GDM1 (cell line): ENCODE measurements at regions not wholly inside any gene's neighbourhood (a gene's known extent, or its start where the extent isn't known, plus 50 kb on each side); places are given as distances from the start of the nearest gene placed in this dataset.
"Not testable (repeated sequence)": the region's sequence is repeated elsewhere in the genome, so short reads cannot be mapped to it uniquely, and the experiment has no call there.

ENCODE experiments used
- DNase-seq: peaks from one replicate; lab custom pipeline; 2025; lab: John Stamatoyannopoulos, UW

DNA sequence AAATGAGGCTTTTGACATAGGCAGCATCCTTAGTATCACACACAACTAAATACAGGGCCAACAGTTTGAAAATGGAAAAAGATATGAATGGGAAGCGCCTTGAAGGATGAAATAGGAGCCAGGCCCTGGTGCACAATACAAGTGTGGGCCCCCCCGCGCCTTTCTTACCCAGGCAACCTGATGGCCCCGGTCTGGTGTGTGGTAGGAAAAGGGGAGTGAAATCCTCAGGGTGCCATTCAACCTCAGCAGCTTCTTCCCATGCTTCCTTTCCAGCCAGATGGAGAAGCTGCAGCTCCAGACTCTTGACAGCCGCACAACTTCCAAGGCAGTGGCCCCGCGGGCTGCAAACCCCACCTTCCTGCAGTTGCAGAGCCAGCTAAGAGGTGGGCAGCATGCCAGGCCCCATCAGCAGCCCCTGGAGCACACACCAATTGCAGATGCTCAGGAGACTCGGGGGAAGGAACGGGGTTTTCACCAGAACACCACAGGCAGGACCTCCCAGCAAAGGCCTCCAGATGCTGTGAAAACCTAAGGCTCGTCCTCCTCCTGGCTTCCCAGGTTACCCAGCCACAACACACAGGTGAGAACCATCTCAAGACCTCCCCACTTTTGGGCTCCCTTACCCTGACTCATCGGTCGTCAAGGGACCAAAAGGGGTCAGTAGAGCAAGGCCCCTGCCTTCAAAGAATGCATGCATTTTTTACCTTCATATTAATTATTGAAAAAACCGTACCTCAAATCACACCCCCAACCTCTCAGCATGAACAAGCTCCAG lies 101.6 kb downstream of the CPN2 start:
- DNase-seq: peak; percentile 76

DNA sequence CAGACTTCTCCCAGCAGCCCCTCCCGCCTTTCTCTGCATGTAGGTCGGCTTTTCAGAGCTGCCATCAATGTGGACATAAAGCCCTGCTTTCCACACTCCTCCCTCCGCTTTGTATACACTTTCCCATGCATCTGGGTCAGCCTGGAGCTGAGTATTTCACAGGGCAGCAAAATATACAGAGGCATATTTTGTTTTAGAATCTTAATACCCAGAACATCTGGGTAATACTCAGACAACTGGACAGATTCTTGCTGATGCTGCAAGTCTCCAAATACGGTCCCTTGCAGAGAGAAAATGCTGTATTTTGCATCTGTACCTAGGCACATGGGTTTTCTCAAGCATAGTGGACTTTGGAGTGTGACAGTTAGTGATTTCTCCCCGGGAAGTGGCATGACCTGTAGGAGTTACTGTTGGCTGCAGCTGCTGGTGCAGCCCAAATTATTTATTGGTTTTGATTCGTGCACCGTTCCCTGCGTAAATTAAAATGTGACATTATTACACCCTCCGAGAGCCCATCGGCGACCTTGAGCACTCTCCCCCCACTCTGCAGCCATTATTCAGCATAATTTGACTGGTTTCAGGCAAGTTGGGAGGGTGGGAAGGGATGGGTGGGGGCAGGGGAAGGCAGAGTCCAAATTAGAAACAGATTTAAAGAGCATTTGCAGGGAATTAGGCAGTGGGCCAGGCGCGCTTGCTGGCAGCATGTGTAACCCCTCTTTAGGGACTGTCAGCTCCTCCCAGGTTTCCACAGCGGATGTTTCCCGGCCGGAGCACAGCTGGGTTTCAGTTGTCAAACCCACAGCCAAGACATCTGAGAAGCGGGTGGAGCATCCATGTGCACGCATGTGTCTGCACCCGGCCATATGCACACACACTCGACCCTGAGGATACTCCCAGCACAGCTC lies 100.8 kb downstream of the CPN2 start:
- DNase-seq: no peak

DNA sequence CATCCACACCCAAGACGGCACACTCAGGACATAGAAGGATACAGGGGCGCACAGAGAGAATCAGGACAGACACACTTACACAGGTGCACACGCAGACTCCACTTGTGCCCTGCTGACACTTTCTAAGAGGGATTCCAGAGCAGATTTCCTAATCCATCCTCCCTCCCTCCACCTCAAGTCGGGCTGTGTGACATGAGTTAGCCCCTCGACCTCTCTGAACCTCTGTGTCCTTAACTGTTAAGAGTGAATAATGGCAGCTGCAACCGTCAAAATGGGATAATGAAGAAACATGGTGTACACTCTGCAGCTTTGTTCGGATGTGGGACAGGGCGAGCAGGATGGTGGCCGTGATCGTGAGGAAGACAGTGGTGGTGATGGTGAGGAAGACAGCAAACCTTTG lies 100.1 kb downstream of the CPN2 start:
- DNase-seq: no peak

DNA sequence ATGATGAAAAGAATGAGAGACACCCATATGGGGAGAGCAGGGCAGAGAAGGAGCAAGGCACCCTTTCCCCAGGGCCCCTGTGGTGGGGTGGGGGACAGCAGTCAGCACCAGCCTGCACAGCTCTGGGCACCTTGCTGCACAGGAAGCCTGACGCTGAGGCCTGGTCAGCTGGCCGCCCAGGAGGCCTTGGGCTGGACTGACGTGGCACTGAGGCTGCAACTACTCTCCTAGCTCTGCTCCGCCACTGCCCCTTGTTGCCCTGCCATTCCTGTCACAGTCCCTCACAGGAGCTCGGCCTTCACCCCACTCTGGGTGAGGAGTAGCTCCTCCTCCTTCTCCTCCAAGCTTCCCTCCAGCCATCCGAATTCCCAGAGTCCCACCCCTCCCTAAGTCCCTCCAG lies 99.7 kb downstream of the CPN2 start:
- no peak for DNase-seq

DNA sequence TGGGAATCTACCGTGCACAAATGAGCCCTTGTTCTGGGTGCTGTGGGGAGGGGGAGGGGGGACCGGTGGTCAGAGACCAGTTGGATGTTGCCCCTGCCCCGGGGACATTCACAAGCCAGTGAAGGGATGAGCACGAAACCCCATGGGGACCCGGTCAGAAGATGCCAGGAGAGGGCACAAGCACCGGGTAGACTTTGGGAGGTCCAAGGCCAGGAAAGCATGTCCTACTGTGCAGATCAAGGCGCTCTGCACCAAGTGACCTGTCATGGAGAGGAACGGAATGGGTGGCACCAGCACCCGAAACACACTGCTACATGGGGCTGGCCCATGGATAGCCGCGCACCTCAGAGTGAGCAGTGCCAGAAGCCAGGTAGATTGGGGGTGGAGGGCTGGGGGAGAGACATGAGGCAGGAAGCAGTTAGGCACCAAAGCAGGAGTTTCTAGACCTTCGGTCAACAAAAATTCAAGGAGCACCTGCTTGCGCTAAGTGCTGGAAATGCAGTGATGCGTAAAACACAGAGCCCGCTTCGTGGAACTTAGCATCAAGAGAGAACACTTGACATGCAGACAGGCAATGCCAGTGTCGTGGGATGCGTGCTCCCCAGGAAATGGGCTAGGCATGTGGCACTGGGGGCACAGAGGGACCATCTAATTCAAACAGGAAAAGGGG lies 99.1 kb downstream of the CPN2 start:
- no peak for DNase-seq

DNA sequence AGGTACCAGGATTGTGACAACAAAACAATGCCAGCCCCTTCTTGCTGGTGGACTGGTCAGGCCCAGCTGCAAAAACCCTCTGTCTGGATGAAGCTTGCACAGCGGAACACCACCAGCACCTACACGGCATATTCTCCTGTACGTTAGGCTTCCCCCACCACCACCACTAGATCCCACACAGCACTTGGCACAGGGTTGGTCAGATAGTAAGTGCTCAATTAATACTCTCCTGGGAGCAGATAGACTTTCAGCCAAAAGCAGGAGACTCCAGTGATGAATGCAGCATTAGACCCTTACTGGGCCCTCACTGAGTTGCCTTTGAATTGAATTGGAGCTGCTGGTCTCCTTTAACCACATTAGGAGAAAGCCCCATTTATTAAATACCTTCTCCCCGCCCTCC lies 97.9 kb downstream of the CPN2 start:
- DNase-seq: no peak

DNA sequence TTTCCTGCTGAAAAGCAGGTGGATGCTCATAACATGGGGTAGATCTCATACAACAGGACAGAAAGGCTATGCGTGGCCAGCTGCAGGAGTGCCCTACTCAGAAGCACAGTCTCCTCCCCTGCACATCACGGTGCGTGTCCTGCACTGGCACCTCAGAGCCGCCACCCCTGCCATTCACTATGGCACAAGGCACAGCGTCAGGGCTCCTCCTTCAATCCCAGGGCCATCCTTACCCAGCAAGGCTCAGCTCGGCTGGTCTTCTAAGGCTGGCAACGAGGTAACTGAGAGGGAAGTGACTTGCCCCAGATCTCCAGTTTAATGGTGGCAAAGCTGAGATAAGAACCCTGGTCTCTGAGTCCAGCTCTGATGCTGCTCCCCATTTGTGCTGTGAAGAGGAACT lies 97.1 kb downstream of the CPN2 start:
- no peak for DNase-seq

DNA sequence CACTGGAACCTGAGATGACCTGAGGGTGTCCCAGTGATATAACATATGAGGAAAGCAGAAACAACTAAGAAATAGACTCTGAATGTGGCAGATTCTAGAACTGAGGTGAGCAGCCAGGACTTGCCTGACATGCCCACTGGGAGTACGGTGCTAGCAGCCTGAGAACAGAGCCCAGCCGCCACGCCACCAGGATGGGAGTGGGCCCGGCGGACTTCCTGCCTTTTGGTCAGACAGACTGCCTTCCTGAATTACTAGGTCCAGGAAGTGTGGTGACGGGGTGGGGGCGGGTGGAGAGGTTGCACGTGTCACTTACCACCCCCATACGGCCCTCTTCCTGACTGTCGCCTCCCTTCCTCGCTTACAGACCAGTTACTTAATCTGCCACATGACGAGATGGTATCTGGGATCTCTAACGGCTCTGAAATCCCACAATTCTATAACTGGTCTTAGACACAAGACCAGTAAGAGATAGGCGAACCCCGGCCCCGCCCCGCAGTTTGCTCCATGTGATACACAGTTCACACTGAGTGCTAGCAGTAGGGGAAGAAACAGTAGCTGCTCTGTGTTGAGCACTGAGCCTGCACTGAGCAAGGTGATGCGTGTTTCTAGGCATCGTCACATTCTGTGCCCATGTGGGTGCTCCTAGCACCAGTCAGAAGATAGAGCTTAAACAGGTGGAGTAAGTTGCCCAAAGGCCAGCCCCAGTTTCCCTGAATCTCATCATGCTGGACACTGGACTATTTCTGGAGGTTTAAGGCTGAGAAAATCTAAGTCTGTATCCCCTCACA lies 95.7 kb downstream of the CPN2 start:
- DNase-seq: peak; percentile 99

DNA sequence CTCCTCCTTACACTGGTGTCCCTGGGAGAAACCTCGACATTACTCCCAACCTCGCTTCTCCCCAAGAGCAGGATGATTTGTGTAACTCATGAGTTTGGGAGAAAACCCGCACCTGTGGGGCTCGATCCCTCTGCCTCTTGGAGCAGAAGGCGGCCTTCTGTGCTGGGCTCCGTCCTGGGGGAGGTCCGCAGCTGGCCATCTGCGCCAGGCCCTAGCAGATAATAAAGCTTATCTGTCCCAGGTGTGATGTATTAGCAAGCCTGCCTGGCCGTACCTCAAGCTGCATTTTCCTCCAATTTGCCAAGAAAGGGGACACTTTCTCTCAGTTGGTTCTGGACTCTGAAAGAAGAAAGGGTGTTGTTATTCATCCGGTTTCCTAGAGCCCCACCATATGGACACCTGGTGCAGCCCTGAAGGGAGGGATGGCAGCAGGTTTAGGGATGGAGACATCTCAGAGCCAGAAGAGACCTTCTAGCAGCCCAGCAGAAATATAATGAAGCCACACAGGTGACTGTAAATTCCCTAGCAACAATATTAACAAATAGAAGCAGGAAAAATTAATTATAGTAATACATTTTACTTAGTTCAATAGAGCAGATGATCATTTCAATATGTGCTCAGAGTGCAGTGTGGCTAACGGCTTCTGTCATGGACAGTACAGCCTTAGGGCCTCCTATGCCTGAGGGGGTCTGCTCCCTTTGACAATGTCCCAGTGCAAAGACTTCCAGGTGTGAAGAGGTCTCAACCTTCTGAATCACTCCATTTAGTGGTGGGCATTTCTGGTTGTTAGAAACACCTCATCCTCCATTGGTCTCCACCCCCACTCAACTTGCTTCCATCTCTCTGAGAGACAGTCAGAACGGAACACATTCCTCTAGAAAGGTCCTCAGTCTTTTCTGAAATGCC lies 94.8 kb downstream of the CPN2 start:
- no peak for DNase-seq

DNA sequence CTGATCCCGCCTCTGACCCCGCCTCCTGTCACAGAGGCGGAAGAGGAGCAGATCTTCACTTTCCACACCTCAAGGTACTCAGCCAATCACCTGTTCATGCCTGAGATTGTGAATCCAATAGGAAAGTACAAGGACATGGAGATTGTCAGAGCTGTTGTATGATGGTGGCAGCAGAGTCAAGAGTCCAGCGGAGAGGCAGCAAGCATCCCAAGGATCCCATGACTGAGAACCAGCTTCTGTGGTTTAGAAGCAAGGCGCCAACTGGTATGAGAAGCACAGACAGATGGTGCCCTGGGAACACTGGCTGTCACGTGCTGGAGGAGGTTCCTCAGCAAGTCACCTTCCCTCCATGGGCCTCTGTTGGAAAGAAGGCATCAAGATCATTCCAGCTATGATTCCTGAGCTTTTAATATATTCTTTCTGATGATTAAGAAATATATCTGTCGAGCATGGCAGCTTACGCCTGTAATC lies 93.9 kb downstream of the CPN2 start:
- DNase-seq: no peak

DNA sequence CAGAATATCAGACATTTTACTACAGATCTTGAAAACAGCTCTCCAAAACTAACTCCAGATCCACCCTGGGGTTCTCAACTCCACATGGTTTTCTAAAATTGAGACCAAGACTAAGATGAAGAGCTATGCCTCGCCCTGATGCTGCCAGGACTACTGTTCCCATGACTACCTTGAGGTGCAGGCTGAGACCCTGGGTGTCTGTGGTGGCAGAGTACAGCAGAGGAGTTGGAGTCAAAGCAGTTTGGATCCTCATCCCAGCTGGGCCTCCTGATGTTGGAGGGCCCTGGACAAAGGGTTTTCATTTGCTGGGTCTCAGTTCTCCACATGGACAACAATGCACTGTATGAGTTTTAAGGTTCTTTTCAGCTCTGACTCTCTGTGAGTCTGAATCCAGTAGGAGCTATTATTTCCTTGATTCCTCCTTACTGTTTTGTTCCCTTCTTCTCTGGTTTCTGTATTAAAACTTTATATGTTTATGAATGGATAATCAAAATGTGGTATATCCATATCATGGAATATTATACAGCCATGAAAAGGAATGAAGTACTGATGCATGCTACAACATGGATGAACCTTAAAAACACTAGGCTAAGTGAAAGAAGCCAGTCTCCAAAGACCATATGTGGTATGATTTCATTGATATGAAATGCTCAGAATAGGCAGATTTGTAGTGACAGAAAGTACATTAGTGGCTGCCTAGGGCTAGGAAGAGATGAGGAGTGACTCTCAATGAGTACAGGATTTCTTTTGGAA lies 93.0 kb downstream of the CPN2 start:
- no peak for DNase-seq

DNA sequence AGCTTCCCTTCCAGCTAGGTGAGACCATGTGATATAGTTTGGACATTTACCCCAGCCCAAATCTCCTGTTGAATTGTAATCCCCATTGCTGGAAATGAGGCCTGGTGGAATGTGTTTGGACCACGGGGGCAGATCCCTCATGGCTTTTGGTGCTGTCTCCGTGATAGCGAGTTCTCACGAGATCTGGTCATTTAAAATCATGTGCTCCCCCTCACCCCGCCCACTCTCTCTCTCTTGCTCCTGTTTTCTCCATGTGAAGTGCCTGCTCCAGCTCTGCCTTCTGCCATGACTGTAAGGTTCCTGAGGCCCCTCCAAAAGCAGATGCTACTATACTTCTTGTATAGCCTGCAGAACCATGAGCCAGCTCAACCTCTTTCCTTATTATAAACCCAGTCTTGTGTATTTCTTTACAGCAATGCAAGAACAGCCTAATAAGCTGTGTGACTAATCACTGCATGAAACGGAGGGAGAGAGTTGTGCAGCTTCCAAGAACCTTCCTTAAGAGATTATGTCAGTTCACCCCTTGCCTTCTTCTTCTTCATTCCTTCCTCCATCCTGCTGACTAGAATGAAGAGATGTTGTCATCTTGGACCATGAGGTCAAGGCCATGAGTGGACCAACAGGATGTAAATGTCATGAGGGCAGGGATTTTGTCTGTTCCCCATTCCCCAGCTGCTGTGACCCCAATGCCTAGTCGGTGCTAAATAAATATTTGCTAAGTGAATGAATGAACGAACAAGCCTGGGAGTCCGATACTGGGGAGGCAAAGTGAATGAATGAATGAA lies 91.0 kb downstream of the CPN2 start:
- no peak for DNase-seq

DNA sequence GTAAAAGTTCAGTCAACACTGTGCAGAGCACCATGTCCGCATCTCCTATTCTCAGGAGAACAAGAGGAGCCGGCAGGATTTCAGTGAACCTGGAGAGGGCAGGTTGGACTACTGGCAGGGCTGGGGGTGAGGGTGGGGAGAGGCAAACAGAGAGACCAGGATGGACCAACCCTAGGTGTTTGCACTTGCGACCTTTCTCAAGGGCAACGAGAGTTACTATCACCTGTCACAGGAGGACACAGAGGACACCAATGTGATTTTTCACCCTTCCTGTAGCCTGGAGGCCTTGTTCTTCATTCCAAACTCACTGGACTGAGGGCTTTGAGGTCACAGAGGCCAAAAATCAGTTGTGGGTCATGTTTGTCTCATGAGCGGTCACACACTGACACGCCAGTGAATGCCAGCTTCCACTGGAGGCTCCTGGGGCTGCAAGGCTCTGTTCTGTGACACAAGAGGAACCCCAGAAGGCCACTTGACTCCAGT lies 89.5 kb downstream of the CPN2 start:
- DNase-seq: no peak

DNA sequence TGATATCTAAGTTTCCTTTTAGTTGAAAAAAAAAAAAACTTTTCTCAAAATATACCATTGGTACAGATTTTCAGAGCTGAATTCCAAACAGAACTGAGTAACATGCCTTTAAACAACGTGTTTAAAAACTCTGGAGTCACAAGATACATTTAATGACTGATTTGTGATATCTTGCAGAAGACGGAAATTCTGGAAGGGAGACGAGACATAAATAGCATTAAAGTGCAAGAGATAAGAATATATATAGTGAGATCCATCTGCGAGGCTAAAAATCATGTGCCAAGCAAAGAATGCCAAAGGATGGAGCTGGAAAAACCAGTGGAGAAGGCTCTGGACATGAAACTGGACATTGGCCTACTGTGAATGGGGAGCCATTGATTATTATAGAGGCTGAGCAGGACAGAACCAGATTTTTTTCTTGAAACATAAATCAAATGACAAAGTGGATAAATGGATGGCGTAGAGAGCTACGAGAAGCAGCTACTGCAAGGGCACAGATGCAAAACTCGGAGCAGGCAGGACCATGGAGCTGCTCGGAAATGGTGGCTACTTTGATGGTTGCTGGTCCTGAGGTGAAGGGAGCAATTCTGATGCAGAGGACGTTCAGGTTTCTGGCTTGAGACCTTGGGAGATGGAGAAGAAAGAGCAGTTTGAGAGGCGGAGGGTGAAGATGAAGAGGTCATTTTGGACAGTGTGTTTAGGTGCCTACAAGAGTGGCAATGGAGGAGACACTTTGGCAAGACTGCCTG lies 88.8 kb downstream of the CPN2 start:
- no peak for DNase-seq

DNA sequence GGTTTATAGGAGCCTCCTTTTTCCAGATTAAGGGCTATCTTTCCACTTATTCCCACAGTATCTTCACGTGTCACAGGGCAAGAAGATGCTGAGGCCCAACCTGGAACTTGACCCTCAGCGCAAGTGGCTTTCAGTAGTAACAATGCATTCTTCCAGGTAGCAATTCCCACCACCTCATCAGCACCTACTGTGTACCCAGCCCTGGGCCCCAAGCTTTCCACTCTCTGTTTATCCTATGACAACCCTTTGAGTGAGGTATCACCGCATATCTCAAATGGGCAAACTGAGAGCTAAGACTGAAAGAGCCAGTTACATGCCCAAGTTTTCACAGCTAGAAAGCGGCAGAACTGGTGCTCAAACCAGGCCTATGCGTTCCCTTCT lies 88.2 kb downstream of the CPN2 start:
- no peak for DNase-seq

DNA sequence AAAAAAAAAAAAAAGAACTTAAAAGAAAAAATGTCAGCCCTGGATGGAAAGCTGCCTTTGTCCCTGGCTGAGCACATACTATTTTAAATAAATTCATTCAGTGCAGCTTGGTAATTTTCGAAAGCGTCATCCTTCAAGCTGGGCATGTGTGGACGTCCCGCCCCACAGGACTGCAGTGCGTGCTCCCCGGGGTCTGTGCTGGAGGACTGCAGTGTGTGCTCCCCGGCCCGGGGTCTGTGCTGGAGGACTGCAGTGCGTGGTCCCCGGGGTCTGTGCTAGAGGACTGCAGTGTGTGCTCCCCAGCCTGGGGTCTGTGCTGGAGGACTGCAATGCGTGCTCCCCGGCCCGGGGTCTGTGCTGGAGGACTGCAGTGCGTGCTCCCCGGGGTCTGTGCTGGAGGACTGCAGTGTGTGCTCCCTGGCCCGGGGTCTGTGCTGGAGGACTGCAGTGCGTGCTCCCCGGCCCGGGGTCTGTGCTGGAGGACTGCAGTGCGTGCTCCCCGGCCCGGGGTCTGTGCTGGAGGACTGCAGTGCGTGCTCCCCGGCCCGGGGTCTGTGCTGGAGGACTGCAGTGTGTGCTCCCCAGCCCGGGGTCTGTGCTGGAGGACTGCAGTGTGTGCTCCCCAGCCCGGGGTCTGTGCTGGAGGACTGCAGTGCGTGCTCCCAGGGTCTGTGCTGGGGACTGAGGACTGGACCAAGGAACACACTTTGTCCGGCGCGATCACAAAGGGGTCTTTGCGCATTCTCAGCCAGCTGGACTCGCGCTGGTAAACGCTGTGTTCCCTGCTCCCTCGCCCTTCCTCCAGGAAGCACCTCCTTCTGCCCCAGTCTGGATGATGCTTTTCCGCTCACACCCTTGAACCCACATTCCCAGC lies 86.3 kb downstream of the CPN2 start:
- DNase-seq: not testable (repeated sequence)

DNA sequence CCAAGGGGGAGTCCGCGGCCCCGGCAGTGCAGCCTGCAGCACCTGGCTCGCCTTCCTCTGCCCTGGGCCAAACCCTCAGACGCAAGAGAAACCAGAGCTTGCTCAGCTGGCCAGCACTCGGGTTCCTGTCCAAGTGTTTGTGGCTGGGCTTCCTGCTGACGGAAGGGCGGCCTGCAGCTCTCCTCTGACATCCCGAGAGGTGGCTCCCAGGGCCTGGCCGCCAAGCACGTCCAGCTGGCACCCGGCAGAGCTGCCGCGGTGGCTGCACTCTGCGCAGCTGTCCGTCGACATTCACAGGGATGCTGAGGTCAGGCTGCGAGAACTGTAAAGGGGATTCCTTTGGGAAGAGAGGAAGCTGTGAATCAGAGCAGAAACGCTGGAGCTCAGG lies 85.6 kb downstream of the CPN2 start:
- no peak for DNase-seq
